ENCODE measurements at regions not wholly inside any gene's neighbourhood (a gene's known extent, or its start where the extent isn't known, plus 50 kb on each side); places are given as distances from the start of the nearest gene placed in this dataset.

DNA sequence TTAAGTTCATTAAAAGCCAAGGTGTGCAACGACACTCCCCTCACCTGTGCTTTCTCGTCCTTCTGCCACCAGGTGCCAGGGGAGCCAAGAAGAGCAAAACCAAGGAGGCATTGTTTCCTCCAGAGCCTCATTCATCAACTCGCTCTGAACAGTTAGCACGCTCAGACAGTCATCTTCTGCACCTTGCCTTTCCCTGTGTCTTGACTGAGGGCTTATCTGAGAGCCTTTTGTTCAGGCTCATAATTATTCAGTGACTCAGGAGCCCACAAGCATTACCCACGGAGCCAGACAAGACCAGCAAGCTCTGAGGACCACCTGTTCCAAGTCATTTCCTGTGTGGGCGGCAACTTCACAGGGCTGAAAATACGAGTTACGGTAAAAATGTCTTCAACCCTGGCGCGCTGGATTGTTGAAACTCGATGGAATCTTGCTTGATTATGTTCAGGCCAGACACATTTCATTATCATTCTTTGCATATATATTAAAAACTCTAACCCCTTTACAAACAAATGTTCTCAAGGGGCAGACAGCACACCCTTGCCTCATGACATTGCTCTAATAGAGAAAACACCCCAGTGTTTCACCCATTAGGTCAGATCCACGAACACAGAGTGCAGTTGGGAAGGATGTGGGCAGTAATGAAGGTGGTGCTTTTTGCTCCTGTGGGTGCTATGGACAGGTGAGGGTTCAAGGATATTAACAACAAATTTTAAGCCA is 89.7 kb upstream of the RUNX1 start:
- CTCF ChIA-PET (ENCODE audit: low intra/inter-chr PET ratio, low total read pairs), result no interaction called here
- no TSS peak for BruUV-seq (replicated peaks)

DNA sequence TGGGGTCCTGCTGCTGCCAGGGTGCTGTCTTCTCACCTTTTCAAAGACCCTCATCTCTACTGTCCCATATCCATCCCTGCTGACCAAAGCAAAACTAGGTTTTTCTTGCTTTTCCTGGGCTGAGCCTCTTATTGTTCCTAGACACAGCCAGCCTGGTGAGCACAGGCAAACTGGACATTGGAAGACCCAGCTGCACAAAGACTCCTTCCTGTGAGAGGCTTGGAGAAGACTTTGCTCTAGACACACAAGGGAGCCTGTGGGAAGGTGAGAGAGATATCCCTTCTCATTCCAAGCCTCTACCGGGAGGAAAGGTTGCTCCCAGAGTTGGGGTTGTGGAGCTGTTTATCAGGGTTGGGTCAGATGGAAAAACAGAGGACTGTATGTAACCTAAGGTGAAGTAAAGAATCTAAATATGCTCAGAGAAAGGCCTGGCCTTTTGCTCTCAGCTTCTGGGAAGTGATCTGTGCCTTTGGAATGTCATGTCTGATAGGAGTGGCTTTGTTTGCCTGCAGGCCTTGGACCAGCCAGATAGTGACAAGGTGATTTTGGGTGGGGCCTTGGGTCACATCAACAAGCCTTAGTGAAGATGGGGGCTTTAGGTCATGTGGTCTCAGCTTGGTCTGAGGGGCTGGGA is 87.6 kb upstream of the RUNX1 start:
- Histone ChIP-seq H3K4me3 (replicated peaks in 1 of 3; ENCODE audit: insufficient read depth in 1 of 3, low read depth in 2 of 3, low read length in 3 of 3) (no peak overlapping the region), H2AFZ (ENCODE audit: low read length) (no peak overlapping the region), H3K36me3 (replicated peaks in 1 of 2; ENCODE audit: control insufficient read depth in 1 of 2, insufficient read depth in 2 of 2, low read length in 2 of 2) (no peaks in the 10 kb centered on the region), H3K27ac (ENCODE audit: extremely low read length, insufficient read depth, low read length) (no peak overlapping the region), H3K9me3 (ENCODE audit: low read length) (no peaks in the 10 kb centered on the region), H3K4me2 (ENCODE audit: low read depth, low read length) (peak overlapping the region; percentile 20; the same call in 1 of the 2 replicates), H3K27me3 (ENCODE audit: control insufficient read depth in 1 of 2, insufficient read depth in 2 of 2, low read length in 2 of 2) (no peaks in the 10 kb centered on the region; a peak in 1 of 5 replicates), H3K4me1 (ENCODE audit: insufficient read depth, low read length) (peaks cover 14% of the 10 kb centered on the region), H4K20me1 (ENCODE audit: insufficient read depth, low read length) (no peaks in the 10 kb centered on the region), H3K9ac (ENCODE audit: insufficient read depth, low read depth, low read length) (no peak overlapping the region), H3K79me2 (ENCODE audit: insufficient read depth, low read length) (no peaks in the 10 kb centered on the region)
- WGBS (ENCODE audit: low lambda C conversion rate), result 0% methylated on average over 1 of the region's 1 CpG
- ATAC-seq, result no peak
- no peak for FAIRE-seq
- TF ChIP-seq ETV6 (CRISPR knock-in tag; conservative IDR thresholded peaks at IDR 0.05) (no peak), GPN1 (CRISPR knock-in tag; IDR thresholded peaks at IDR 0.05; ENCODE audit: borderline replicate concordance) (no peak), NAIF1 (CRISPR knock-in tag; IDR thresholded peaks at IDR 0.05; ENCODE audit: borderline replicate concordance) (no peak), MAFF (IDR thresholded peaks at IDR 0.05; ENCODE audit: low read depth, low read length) (no peak), NFE2 (CRISPR knock-in tag; IDR thresholded peaks at IDR 0.05) (no peak), KDM5B (CRISPR knock-in tag; IDR thresholded peaks at IDR 0.05; ENCODE audit: borderline replicate concordance) (no peak), ZFP36L2 (CRISPR knock-in tag; IDR thresholded peaks at IDR 0.05) (no peak), ZNF564 (CRISPR knock-in tag; IDR thresholded peaks at IDR 0.05) (no peak), MYNN (CRISPR knock-in tag; IDR thresholded peaks at IDR 0.05; ENCODE audit: low read depth) (no peak), TAF15 (IDR thresholded peaks at IDR 0.05; ENCODE audit: low read depth, low read length, poor library complexity, severe bottlenecking) (no peak)
- TF ChIP-seq, protein P1, sequence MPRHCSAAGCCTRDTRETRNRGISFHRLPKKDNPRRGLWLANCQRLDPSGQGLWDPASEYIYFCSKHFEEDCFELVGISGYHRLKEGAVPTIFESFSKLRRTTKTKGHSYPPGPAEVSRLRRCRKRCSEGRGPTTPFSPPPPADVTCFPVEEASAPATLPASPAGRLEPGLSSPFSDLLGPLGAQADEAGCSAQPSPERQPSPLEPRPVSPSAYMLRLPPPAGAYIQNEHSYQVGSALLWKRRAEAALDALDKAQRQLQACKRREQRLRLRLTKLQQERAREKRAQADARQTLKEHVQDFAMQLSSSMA (CRISPR knock-in tag; IDR thresholded peaks at IDR 0.05), result no peak
- TF ChIP-seq, protein P2, sequence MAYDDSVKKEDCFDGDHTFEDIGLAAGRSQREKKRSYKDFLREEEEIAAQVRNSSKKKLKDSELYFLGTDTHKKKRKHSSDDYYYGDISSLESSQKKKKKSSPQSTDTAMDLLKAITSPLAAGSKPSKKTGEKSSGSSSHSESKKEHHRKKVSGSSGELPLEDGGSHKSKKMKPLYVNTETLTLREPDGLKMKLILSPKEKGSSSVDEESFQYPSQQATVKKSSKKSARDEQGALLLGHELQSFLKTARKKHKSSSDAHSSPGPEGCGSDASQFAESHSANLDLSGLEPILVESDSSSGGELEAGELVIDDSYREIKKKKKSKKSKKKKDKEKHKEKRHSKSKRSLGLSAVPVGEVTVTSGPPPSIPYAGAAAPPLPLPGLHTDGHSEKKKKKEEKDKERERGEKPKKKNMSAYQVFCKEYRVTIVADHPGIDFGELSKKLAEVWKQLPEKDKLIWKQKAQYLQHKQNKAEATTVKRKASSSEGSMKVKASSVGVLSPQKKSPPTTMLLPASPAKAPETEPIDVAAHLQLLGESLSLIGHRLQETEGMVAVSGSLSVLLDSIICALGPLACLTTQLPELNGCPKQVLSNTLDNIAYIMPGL (CRISPR knock-in tag; IDR thresholded peaks at IDR 0.05; ENCODE audit: borderline replicate concordance in 1 of 2, low read depth in 1 of 2), result no peak
- in situ Hi-C loops (cut with HindIII; ENCODE audit: extremely low pct_ligation_motif_present, low pct_unique_long_range_greater_than_20kb) (no loop called here), intact Hi-C loops (cut with micrococcal nuclease; ENCODE audit: unreplicated experiment) (no loop called here)
- CTCF ChIA-PET (ENCODE audit: low intra/inter-chr PET ratio, low total read pairs), result no interaction called here
- no TSS peak for BruUV-seq (replicated peaks)
- peak; percentile 49 for DNase-seq (ENCODE audit: low spot score)
- POLR2A ChIA-PET, result no interaction called here

More for the DNA sequence above, 89.7 kb upstream of the RUNX1 start:
- no peak overlapping the region for H3K4me2 ChIP-seq (ENCODE audit: low read depth, low read length)
- intact Hi-C loops (cut with micrococcal nuclease; ENCODE audit: unreplicated experiment) (no loop called here), in situ Hi-C loops (cut with HindIII; ENCODE audit: extremely low pct_ligation_motif_present, low pct_unique_long_range_greater_than_20kb) (no loop called here)
- TF ChIP-seq ZNF616 (CRISPR knock-in tag; IDR thresholded peaks at IDR 0.05; ENCODE audit: low read depth) (no peak), NFKBIZ (CRISPR knock-in tag; IDR thresholded peaks at IDR 0.05) (no peak), KDM5A (IDR thresholded peaks at IDR 0.05; ENCODE audit: borderline replicate concordance, low read length) (no peak), TP53 (CRISPR knock-in tag; conservative IDR thresholded peaks at IDR 0.05) (no peak), ZNF460 (CRISPR knock-in tag; IDR thresholded peaks at IDR 0.05; ENCODE audit: borderline replicate concordance) (no peak), WIZ (CRISPR knock-in tag; IDR thresholded peaks at IDR 0.05) (no peak), ZNF232 (CRISPR knock-in tag; IDR thresholded peaks at IDR 0.05; ENCODE audit: borderline replicate concordance) (no peak), HOXA3 (CRISPR knock-in tag; IDR thresholded peaks at IDR 0.05) (no peak), ISL2 (CRISPR knock-in tag; IDR thresholded peaks at IDR 0.05) (no peak)
- no peak overlapping the region for H3K4me3 ChIP-seq (replicated peaks in 1 of 3; ENCODE audit: insufficient read depth in 1 of 3, low read depth in 2 of 3, low read length in 3 of 3)
- no peak for ATAC-seq
- POLR2A ChIA-PET, result no interaction called here
- H3K27ac ChIP-seq (ENCODE audit: extremely low read length, insufficient read depth, low read length), result no peak overlapping the region
- no peaks in the 10 kb centered on the region for H3K36me3 ChIP-seq (replicated peaks in 1 of 2; ENCODE audit: control insufficient read depth in 1 of 2, insufficient read depth in 2 of 2, low read length in 2 of 2)
- H3K4me1 ChIP-seq (ENCODE audit: insufficient read depth, low read length), result peaks cover 14% of the 10 kb centered on the region
- H3K79me2 ChIP-seq (ENCODE audit: insufficient read depth, low read length), result no peaks in the 10 kb centered on the region
- no peak for DNase-seq (ENCODE audit: low spot score)
- H3K9ac ChIP-seq (ENCODE audit: insufficient read depth, low read depth, low read length), result no peak overlapping the region
- H3K27me3 ChIP-seq (ENCODE audit: control insufficient read depth in 1 of 2, insufficient read depth in 2 of 2, low read length in 2 of 2), result no peaks in the 10 kb centered on the region; a peak in 1 of 5 replicates
- WGBS (ENCODE audit: low lambda C conversion rate), result 45% methylated on average over 12 of the region's 12 CpGs
- H2AFZ ChIP-seq (ENCODE audit: low read length), result no peak overlapping the region
- no peak for FAIRE-seq
- no peaks in the 10 kb centered on the region for H3K9me3 ChIP-seq (ENCODE audit: low read length)
- no peaks in the 10 kb centered on the region for H4K20me1 ChIP-seq (ENCODE audit: insufficient read depth, low read length)

Measured in HepG2 (cell line).